ENCODE measurements at regions not wholly inside any gene's neighbourhood (a gene's known extent, or its start where the extent isn't known, plus 50 kb on each side); places are given as distances from the start of the nearest gene placed in this dataset.

- TF ChIP-seq MAX (IDR thresholded peaks at IDR 0.05), result no peak
- no peak for TF ChIP-seq RAD21 (conservative IDR thresholded peaks at IDR 0.05 in 1 of 2, IDR thresholded peaks at IDR 0.05 in 1 of 2)
- no peak for TF ChIP-seq POLR2AphosphoS2 (conservative IDR thresholded peaks at IDR 0.05; ENCODE audit: low read length)
- TF ChIP-seq, protein P1, sequence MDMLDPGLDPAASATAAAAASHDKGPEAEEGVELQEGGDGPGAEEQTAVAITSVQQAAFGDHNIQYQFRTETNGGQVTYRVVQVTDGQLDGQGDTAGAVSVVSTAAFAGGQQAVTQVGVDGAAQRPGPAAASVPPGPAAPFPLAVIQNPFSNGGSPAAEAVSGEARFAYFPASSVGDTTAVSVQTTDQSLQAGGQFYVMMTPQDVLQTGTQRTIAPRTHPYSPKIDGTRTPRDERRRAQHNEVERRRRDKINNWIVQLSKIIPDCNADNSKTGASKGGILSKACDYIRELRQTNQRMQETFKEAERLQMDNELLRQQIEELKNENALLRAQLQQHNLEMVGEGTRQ (IDR thresholded peaks at IDR 0.05), result no peak
- TF ChIP-seq CBX2 (IDR thresholded peaks at IDR 0.05; ENCODE audit: borderline replicate concordance, low read depth), result no peak
- no peak for TF ChIP-seq CTCF (IDR thresholded peaks at IDR 0.05)
- TF ChIP-seq, protein P2, sequence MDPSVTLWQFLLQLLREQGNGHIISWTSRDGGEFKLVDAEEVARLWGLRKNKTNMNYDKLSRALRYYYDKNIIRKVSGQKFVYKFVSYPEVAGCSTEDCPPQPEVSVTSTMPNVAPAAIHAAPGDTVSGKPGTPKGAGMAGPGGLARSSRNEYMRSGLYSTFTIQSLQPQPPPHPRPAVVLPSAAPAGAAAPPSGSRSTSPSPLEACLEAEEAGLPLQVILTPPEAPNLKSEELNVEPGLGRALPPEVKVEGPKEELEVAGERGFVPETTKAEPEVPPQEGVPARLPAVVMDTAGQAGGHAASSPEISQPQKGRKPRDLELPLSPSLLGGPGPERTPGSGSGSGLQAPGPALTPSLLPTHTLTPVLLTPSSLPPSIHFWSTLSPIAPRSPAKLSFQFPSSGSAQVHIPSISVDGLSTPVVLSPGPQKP (IDR thresholded peaks at IDR 0.05; ENCODE audit: low read depth, low read length), result no peak
Measured at GRCh38 chr2:193114827-193115226, 920.1 kb upstream of the TMEFF2 start.
